Hematopoietic multipotent progenitor cell treated with erythropoietin and hydrocortisone succinate and interleukin-3 and kit ligand, for 6 days (in vitro differentiated cells): ENCODE measurements at regions not wholly inside any gene's neighbourhood (a gene's known extent, or its start where the extent isn't known, plus 50 kb on each side); places are given as distances from the start of the nearest gene placed in this dataset.
A peak's percentile ranks its signal among the peaks of the same experiment; 100 is the strongest.
"Not testable (repeated sequence)": the region's sequence is repeated elsewhere in the genome, so short reads cannot be mapped to it uniquely, and the experiment has no call there.

Experiments used
- DNase-seq: peaks from one replicate; pipeline ENCODE4 v3.0.0-alpha.2; 2015

GRCh38 chr6:26267083-26267589, 97.9 kb upstream of the BTN3A2 start:
- peak; percentile 51 for DNase-seq

GRCh38 chr6:26268659-26269402, 96.2 kb upstream of the BTN3A2 start:
- peak; percentile 89 for DNase-seq

- DNase-seq, result peak; percentile 78
These were observed 95.2 kb upstream of the BTN3A2 start for GRCh38 chr6:26269531-26270485.

- DNase-seq, result peak; percentile 79
These were observed 94.5 kb upstream of the BTN3A2 start for GRCh38 chr6:26270486-26270861.

GRCh38 chr6:26270903-26271667, 93.9 kb upstream of the BTN3A2 start:
- peak; percentile 98 for DNase-seq

DNA sequence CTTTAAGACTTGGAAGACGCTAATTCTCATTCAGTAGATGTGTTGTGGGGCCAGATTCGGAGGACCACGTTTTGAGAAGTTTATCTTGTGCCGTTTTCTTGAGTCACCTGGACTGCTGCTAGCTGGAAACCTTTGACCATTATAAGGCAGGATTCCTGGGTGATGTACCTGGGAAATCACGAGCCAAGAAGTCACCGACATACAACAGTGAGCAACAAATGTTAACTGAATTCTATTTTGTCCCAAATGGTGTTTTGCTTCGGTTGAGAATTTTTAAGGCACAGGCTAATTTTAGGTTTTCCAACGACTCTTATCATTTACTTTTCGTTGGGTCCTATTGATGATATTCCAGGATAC, 93.4 kb upstream of the BTN3A2 start:
- DNase-seq, result no peak

DNA sequence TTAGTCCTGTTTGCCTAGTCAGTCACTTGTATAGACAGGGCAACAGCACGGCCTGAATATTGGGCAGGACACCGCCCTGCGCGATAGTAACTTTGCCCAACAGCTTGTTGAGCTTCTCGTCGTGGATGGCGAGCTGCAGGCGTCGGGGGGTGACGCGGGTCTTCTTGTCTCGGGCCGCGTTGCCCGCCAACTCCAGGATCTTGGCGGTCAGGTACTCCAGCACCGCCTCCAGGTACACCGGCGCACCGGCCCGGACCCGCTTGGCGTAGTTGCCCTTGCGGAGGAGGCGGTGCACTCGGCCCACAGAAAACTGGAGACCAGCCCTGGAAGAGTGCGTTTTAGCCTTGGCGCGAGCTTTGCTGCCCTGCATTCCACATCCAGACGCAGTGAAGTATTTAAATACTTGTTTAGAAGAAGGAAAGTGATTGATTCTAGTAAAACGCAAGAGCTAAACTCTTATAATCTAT, 92.8 kb upstream of the BTN3A2 start:
- DNase-seq, result peak; percentile 68

- peak; percentile 69 for DNase-seq
These were observed 91.1 kb upstream of the BTN3A2 start for GRCh38 chr6:26273673-26274588.

GRCh38 chr6:26275663-26276062, 89.3 kb upstream of the BTN3A2 start:
- no peak for DNase-seq

DNA sequence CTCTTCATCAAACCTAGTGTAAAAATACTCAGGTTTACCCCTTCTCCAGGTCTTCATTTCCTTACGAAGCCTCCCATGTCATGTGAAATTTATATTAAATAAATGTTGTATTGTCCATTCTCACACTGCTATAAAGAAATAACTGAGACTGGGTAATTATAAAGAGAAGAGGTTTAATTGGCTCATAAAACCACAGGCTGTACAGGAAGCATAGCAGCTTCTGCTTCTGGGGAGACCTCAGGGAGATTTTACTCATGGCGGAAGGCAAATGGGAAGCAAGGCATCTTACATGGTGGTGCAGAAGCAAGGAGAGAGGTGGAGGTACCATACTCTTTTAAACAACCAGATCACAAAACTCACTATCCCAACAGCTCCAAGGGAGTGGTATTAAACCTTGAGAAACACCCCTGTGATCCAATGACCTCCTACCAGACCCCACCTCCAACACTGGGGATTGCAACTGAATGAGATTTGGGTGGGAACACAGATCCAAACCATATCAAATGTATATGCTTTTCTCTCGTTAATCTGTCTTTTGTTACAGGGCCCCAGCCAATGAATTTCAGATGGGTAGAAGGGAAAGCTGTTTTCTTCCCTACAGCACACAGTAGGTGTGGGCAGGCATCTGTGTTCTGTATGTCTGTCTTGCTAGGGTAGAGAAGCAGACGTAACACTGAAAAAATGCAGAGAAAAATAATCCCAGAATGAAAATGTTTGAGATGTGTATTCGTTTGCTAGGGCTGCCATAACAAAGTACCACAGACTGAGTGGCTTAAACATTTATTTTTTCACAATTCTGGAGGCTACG, 88.0 kb upstream of the BTN3A2 start:
- no peak for DNase-seq

DNA sequence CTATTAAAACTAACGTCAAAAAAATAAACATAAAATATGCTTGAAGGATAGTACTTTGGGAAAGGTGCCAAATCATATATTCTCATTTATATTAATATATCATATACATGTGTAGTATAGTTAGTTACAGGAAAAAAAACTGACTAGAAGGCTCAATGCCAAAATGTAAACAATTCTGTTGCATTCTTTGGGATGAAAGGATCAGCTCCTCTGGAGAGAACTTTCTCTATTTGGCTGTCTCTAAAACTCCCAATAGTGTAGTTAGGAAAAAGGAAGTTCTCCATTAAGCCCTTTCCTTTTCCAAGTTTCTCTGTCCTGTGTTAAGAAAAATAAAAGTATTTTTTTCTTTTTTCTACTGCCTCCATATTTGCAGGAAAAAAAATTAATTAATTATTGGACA, 86.5 kb upstream of the BTN3A2 start:
- no peak for DNase-seq

GRCh38 chr6:26279371-26279770, 85.6 kb upstream of the BTN3A2 start:
- DNase-seq, result not testable (repeated sequence)

DNA sequence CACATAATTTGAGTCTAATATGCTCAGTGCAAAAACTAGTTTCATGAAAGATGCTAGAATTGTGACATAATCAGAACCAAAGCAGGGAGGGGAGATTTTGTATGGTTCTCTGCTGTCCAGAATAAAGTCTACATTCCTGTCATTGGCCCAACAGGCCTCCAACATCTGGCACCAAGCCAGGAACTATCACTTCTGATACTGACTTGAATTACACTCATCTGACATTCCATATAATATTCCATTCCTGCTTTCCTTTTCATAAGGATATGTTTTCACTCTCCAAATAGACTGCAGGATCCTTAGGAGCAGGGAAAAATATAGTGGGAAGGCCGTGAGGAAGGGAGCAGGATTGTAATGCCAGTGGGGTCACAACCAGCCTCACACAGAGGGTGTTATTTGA, 84.6 kb upstream of the BTN3A2 start:
- peak; percentile 63 for DNase-seq

DNA sequence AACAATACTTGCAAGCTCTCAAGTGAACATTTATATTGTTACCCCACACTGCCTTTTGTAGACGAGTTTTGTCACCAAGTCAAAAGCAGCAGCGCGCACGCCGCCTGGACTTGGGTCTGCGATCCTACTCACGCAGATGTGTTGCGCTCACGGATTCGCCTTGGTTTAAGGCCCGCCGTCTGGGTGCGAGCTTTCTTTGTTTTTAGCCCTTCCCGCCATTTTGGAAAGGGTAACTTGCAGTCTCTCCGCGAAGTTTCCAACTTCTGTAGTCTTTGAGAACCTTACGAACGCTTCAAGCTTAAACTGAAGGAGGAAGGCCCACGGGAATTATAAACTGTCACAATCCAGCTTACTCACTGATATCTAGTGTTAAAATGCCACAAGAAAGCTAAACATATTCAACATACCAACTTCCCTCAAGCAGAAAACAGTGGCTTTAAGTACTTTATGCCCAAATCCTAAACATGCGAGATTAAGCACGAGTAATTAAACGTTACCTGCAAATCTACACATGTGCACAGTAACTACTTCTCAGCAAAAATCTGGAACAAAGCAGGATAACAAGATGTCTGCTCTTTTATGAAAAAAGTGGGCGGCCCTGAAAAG, 80.4 kb upstream of the BTN3A2 start:
- DNase-seq, result peak; percentile 82

DNA sequence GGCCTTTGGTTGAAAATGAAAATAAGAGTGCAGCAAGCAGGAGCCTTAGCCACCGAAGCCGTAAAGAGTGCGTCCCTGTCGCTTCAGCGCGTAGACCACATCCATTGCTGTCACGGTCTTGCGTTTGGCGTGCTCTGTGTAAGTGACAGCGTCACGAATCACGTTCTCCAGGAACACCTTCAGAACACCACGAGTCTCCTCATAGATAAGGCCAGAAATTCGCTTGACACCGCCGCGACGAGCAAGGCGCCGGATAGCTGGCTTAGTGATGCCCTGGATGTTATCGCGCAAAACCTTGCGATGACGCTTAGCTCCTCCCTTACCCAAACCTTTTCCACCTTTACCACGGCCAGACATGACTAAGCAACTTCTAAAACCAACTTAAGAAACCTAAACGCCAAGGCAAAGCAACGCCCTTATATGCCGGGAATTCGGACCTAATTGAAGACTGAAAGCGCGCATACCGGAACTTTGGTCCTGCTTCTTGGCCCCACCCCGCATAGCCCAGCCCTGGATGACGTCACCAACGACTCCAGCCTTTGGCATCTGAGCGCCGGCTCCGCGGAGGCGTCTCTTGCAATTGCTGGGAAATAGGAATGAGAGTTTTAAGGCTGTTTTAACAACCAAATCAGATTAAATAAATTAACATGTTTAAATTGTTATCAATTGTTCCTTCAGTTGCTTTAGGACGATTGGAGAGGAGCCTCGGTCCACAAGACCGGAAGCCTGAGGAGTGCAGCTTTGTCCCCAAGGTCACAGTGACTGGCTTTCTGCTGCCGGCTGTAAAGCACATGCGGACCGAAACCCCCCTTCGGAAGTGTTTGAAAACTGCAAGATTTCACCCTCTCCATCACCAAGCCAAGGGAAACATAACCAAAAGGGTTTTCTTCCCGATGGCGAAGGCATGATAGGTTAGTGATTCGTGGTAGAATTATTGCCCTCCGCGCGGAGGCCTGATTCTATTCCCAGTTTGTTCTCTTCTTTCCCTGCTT, 79.6 kb upstream of the BTN3A2 start:
- peak; percentile 99 for DNase-seq

GRCh38 chr6:26286168-26286877, 78.7 kb upstream of the BTN3A2 start:
- DNase-seq, result peak; percentile 85

DNA sequence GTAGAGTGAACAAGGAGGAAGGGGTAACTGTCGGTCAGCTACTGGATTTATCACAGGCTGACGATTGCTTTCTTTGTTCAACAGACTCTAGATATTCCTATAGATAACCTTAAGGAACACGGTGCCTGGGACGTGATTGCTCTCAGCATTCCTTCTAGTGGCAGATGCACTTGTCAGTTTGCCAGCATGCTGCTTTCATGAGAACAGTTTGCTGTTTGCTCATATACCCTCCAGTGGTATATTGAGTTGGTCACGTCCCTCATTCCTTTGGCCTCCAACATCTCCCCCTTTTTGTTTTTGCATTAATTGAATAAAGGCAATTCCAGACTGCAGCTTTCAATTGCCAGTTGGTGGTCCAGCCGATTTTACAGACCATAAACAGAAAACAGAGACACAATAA, 76.8 kb upstream of the BTN3A2 start:
- no peak for DNase-seq

- DNase-seq, result no peak
These were observed 74.1 kb upstream of the BTN3A2 start for GRCh38 chr6:26290941-26291340.

- DNase-seq, result no peak
These were observed 72.3 kb upstream of the BTN3A2 start for GRCh38 chr6:26292709-26293108.
